T-helper 1 cell treated with Interleukin-12 subunit alpha and Interleukin-12 subunit beta and Interleukin-4 antibody, amounts not matched to agents 30 μg/mL and 1 μg/mL, for 36 hours (primary cell): ENCODE measurements at regions not wholly inside any gene's neighbourhood (a gene's known extent, or its start where the extent isn't known, plus 50 kb on each side); places are given as distances from the start of the nearest gene placed in this dataset.
"Not testable (repeated sequence)": the region's sequence is repeated elsewhere in the genome, so short reads cannot be mapped to it uniquely, and the experiment has no call there.

ENCODE experiments used
- H3K27ac Mint-ChIP-seq: one replicate; pipeline ENCODE4 v1.8.0; 2021; ENCODE audit warnings: mild to moderate bottlenecking, mixed read lengths
- H3K27me3 Mint-ChIP-seq: one replicate; pipeline ENCODE4 v1.8.0; 2021; ENCODE audit warnings: low read depth, mixed read lengths
- H3K36me3 Mint-ChIP-seq: one replicate; pipeline ENCODE4 v1.8.0; 2021; ENCODE audit warnings: low read depth, mixed read lengths
- H3K4me1 Mint-ChIP-seq: one replicate; pipeline ENCODE4 v1.8.0; 2021; ENCODE audit warnings: low read depth, mixed read lengths
- H3K4me3 Mint-ChIP-seq: one replicate; pipeline ENCODE4 v1.8.0; 2021; ENCODE audit warnings: mild to moderate bottlenecking, moderate library complexity, mixed read lengths
- H3K9me3 Mint-ChIP-seq: one replicate; pipeline ENCODE4 v1.8.0; 2021; ENCODE audit warnings: mixed read lengths

GRCh38 chr3:104412608-104413580, 953.8 kb upstream of the ALCAM start:
- Mint-ChIP-seq H3K27ac (no peak overlapping the region), H3K9me3 (no peaks in the 10 kb centered on the region), H3K27me3 (no peaks in the 10 kb centered on the region), H3K36me3 (no peaks in the 10 kb centered on the region), H3K4me3 (no peak overlapping the region), H3K4me1 (no peaks in the 10 kb centered on the region)

GRCh38 chr3:104428337-104428925, 938.3 kb upstream of the ALCAM start:
- Mint-ChIP-seq H3K36me3 (no peaks in the 10 kb centered on the region), H3K27me3 (no peaks in the 10 kb centered on the region), H3K9me3 (no peaks in the 10 kb centered on the region), H3K4me1 (no peaks in the 10 kb centered on the region), H3K27ac (no peak overlapping the region), H3K4me3 (no peak overlapping the region)

- no peaks in the 10 kb centered on the region for H3K9me3 Mint-ChIP-seq
- H3K27ac Mint-ChIP-seq, result no peak overlapping the region
- no peaks in the 10 kb centered on the region for H3K27me3 Mint-ChIP-seq
- no peak overlapping the region for H3K4me3 Mint-ChIP-seq
- H3K4me1 Mint-ChIP-seq, result no peaks in the 10 kb centered on the region
- H3K36me3 Mint-ChIP-seq, result no peaks in the 10 kb centered on the region
These were observed 937.0 kb upstream of the ALCAM start for GRCh38 chr3:104429727-104430126.

- no peaks in the 10 kb centered on the region for H3K36me3 Mint-ChIP-seq
- H3K4me3 Mint-ChIP-seq, result no peak overlapping the region
- no peaks in the 10 kb centered on the region for H3K27me3 Mint-ChIP-seq
- no peaks in the 10 kb centered on the region for H3K9me3 Mint-ChIP-seq
- H3K27ac Mint-ChIP-seq, result no peak overlapping the region
- no peaks in the 10 kb centered on the region for H3K4me1 Mint-ChIP-seq
These were observed 930.2 kb upstream of the ALCAM start for GRCh38 chr3:104436506-104436905.

- Mint-ChIP-seq H3K4me3 (no peak overlapping the region), H3K9me3 (no peaks in the 10 kb centered on the region), H3K27ac (no peak overlapping the region), H3K27me3 (no peaks in the 10 kb centered on the region), H3K4me1 (no peaks in the 10 kb centered on the region), H3K36me3 (no peaks in the 10 kb centered on the region)
These were observed 929.5 kb upstream of the ALCAM start for GRCh38 chr3:104437131-104437750.

- Mint-ChIP-seq H3K9me3 (no peaks in the 10 kb centered on the region), H3K4me1 (no peaks in the 10 kb centered on the region), H3K27me3 (no peaks in the 10 kb centered on the region), H3K4me3 (no peak overlapping the region), H3K36me3 (no peaks in the 10 kb centered on the region), H3K27ac (no peak overlapping the region)
These were observed 928.8 kb upstream of the ALCAM start for GRCh38 chr3:104437891-104438290.

GRCh38 chr3:104438706-104439105, 928.0 kb upstream of the ALCAM start:
- no peaks in the 10 kb centered on the region for H3K9me3 Mint-ChIP-seq
- no peak overlapping the region for H3K4me3 Mint-ChIP-seq
- no peak overlapping the region for H3K27ac Mint-ChIP-seq
- no peaks in the 10 kb centered on the region for H3K4me1 Mint-ChIP-seq
- H3K27me3 Mint-ChIP-seq, result no peaks in the 10 kb centered on the region
- H3K36me3 Mint-ChIP-seq, result no peaks in the 10 kb centered on the region

GRCh38 chr3:104445252-104445919, 921.3 kb upstream of the ALCAM start:
- H3K4me1 Mint-ChIP-seq, H3K36me3 Mint-ChIP-seq: not testable (repeated sequence)

GRCh38 chr3:104447681-104448080, 919.0 kb upstream of the ALCAM start:
- Mint-ChIP-seq H3K4me1 (no peaks in the 10 kb centered on the region), H3K4me3 (no peak overlapping the region), H3K27ac (no peak overlapping the region), H3K27me3 (no peaks in the 10 kb centered on the region), H3K9me3 (no peaks in the 10 kb centered on the region), H3K36me3 (no peaks in the 10 kb centered on the region)

More at GRCh38 chr3:104445252-104445919, 921.3 kb upstream of the ALCAM start:
- not testable (repeated sequence) for H3K27ac Mint-ChIP-seq, H3K4me3 Mint-ChIP-seq, H3K27me3 Mint-ChIP-seq, H3K9me3 Mint-ChIP-seq

GRCh38 chr3:104452697-104453096, 914.0 kb upstream of the ALCAM start:
- no peak overlapping the region for H3K4me3 Mint-ChIP-seq
- H3K27ac Mint-ChIP-seq, result no peak overlapping the region
- H3K27me3 Mint-ChIP-seq, result no peaks in the 10 kb centered on the region
- no peaks in the 10 kb centered on the region for H3K4me1 Mint-ChIP-seq
- H3K9me3 Mint-ChIP-seq, result no peaks in the 10 kb centered on the region
- H3K36me3 Mint-ChIP-seq, result no peaks in the 10 kb centered on the region

- Mint-ChIP-seq H3K4me3 (no peak overlapping the region), H3K36me3 (no peaks in the 10 kb centered on the region), H3K27ac (no peak overlapping the region), H3K9me3 (no peaks in the 10 kb centered on the region), H3K27me3 (no peaks in the 10 kb centered on the region), H3K4me1 (no peaks in the 10 kb centered on the region)
These were observed 908.1 kb upstream of the ALCAM start for GRCh38 chr3:104458657-104459056.

GRCh38 chr3:104460477-104461406, 906.0 kb upstream of the ALCAM start:
- Mint-ChIP-seq H3K27ac (no peak overlapping the region), H3K9me3 (no peaks in the 10 kb centered on the region)

GRCh38 chr3:104461431-104461830, 905.3 kb upstream of the ALCAM start:
- Mint-ChIP-seq H3K9me3 (no peaks in the 10 kb centered on the region), H3K36me3 (no peaks in the 10 kb centered on the region), H3K27me3 (no peaks in the 10 kb centered on the region), H3K4me1 (no peaks in the 10 kb centered on the region), H3K4me3 (no peak overlapping the region), H3K27ac (no peak overlapping the region)

More at GRCh38 chr3:104460477-104461406, 906.0 kb upstream of the ALCAM start:
- H3K36me3 Mint-ChIP-seq, result no peaks in the 10 kb centered on the region
- no peaks in the 10 kb centered on the region for H3K27me3 Mint-ChIP-seq
- H3K4me1 Mint-ChIP-seq, result no peaks in the 10 kb centered on the region
- no peak overlapping the region for H3K4me3 Mint-ChIP-seq

GRCh38 chr3:104472221-104472620, 894.5 kb upstream of the ALCAM start:
- H3K4me3 Mint-ChIP-seq, result no peak overlapping the region
- no peaks in the 10 kb centered on the region for H3K4me1 Mint-ChIP-seq
- peaks cover 14% of the 10 kb centered on the region for H3K9me3 Mint-ChIP-seq
- H3K27ac Mint-ChIP-seq, result no peak overlapping the region
- no peaks in the 10 kb centered on the region for H3K36me3 Mint-ChIP-seq
- H3K27me3 Mint-ChIP-seq, result no peaks in the 10 kb centered on the region
